Hepatocyte (in vitro differentiated cells): ENCODE measurements at regions not wholly inside any gene's neighbourhood (a gene's known extent, or its start where the extent isn't known, plus 50 kb on each side); places are given as distances from the start of the nearest gene placed in this dataset.

Experiments used
- CTCF ChIP-seq: fragments of 200-600 bp; sonication (generic); IDR thresholded peaks from 2 replicates; pipeline ENCODE4 v1.5.1; 2016; ENCODE audit warnings: antibody characterized with exemption, mild to moderate bottlenecking; ENCODE audit not compliant: poor library complexity
- EZH2phosphoT487 ChIP-seq: fragments of 200-600 bp; sonication (generic); IDR thresholded peaks from one replicate; pipeline ENCODE4 v1.6.1; 2018; ENCODE audit warnings: antibody characterized with exemption, mild to moderate bottlenecking, low read depth, moderate library complexity; ENCODE audit not compliant: unreplicated experiment, severe bottlenecking

- TF ChIP-seq EZH2phosphoT487 (no peak), CTCF (no peak)
Observed at GRCh38 chrX:131723646-131724045, 179.8 kb downstream of the OR13H1 start.
